ENCODE measurements at regions not wholly inside any gene's neighbourhood (a gene's known extent, or its start where the extent isn't known, plus 50 kb on each side); places are given as distances from the start of the nearest gene placed in this dataset.

DNA sequence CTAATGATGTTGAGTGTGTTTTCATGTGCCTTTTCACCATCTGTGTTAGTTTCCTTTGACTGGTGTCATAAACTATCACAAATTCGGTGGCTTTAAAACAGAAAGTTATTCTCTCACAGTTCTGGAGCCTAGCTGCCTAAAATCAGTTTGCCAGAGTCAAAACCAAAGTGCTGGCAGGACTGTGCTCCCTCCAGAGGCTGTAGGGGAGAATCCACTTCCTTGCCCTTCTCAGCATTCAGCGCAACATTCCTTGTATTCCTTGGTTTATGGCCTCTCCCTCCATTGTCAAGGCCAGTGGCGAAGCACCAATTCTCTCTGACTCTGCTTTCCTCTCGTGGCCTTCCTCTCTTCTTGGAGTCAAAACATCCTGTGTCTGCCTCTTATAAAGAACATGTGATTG is 174.2 kb upstream of the PDE3A start:
- H3K27me3 Mint-ChIP-seq (ENCODE audit: low read depth), result no peaks in the 10 kb centered on the region
- H3K4me1 Mint-ChIP-seq (ENCODE audit: low read depth), result no peaks in the 10 kb centered on the region
- H3K27ac Mint-ChIP-seq, result no peak overlapping the region

DNA sequence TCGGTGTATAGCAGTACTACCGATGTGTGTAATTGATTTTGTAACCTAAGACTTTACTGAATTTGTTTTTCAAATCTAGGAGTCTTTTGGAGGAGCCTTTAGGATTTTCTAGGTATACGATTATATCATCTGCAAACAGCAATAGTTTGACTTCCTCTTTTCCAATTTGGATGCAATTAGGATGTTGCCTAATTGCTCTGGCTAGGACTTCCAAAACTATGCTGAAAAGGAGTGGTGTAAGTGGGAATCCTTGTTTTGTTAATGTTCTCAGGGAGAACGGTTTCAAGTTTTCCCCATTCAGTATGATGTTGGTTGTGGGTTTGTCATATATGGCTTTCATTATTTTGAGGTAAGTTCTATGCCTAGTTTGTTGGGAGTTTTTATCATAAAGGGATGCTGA is 171.6 kb upstream of the PDE3A start:
- no peak overlapping the region for H3K4me3 Mint-ChIP-seq
- no peaks in the 10 kb centered on the region for H3K36me3 Mint-ChIP-seq (ENCODE audit: low read depth)
- H3K27me3 Mint-ChIP-seq (ENCODE audit: low read depth), result no peaks in the 10 kb centered on the region
- no peak overlapping the region for H3K27ac Mint-ChIP-seq
- no peaks in the 10 kb centered on the region for H3K4me1 Mint-ChIP-seq (ENCODE audit: low read depth)
- H3K9me3 Mint-ChIP-seq, result no peaks in the 10 kb centered on the region

More for the DNA sequence above, 174.2 kb upstream of the PDE3A start:
- no peak overlapping the region for H3K4me3 Mint-ChIP-seq
- no peaks in the 10 kb centered on the region for H3K9me3 Mint-ChIP-seq
- H3K36me3 Mint-ChIP-seq (ENCODE audit: low read depth), result no peaks in the 10 kb centered on the region

DNA sequence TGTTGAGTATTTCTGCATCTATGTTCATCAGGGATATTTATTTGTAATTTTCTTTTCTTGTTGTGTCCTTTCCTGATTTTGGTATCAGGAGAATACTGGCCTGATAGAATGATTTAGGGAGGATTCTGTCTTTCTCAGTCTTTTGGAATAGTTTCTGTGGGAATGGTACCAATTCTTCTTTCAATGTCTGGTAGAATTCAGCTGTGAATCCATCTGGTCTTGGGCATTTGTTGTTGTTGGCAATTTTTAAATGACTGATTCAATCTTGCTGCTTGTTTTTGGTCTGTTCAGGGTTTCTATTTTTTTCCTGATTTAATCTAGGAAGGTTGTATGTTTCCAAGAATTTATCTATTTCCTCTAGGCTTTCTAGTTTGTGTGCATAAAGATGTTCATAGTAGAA is 170.9 kb upstream of the PDE3A start:
- H3K27me3 Mint-ChIP-seq (ENCODE audit: low read depth), result no peaks in the 10 kb centered on the region
- H3K4me3 Mint-ChIP-seq, result no peak overlapping the region
- no peaks in the 10 kb centered on the region for H3K36me3 Mint-ChIP-seq (ENCODE audit: low read depth)
- H3K9me3 Mint-ChIP-seq, result no peaks in the 10 kb centered on the region
- no peaks in the 10 kb centered on the region for H3K4me1 Mint-ChIP-seq (ENCODE audit: low read depth)
- no peak overlapping the region for H3K27ac Mint-ChIP-seq

DNA sequence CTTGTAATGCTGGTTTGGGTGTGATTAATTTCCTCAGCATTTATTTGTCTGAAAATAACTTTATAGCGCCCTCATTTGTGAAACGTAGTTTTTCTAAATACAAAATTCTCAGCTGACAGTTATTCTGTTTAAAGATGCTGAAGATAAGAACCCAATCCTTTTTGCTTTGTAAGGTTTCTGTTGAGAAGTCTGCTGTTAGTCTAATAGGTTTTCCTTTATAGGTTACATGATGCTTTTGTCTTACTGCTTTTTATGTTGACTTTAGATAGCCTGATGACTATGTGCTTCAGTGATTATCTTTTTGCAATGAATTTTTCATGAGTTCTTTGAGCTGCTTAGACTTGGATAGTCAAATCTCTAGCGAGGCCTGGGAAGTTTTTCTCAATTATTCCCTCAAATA is 168.6 kb upstream of the PDE3A start:
- Mint-ChIP-seq H3K9me3 (no peaks in the 10 kb centered on the region), H3K27me3 (ENCODE audit: low read depth) (no peaks in the 10 kb centered on the region), H3K27ac (no peak overlapping the region), H3K4me3 (no peak overlapping the region), H3K4me1 (ENCODE audit: low read depth) (no peaks in the 10 kb centered on the region), H3K36me3 (ENCODE audit: low read depth) (no peaks in the 10 kb centered on the region)

DNA sequence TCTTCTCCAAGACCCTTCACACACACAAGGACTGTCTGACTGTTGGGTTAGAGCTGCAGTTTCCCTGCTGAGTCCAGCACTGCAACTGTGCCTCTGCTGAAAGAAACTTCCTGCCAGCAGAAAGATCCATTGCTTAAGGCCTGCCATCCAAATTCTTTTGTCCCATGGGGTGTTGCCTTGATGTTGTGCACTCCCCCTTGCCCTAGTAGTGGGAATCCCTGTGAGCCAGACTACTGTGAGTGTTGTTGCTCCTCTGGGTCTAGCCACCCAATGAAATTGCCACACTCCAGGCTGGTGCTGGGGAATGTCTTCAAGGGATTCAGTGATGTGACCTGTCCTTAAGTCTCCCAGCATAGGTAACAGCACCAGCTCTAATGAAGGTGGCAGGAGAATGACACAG is 166.6 kb upstream of the PDE3A start:
- no peaks in the 10 kb centered on the region for H3K9me3 Mint-ChIP-seq
- no peak overlapping the region for H3K27ac Mint-ChIP-seq
- H3K36me3 Mint-ChIP-seq (ENCODE audit: low read depth), result no peaks in the 10 kb centered on the region
- H3K4me1 Mint-ChIP-seq (ENCODE audit: low read depth), result no peaks in the 10 kb centered on the region
- no peak overlapping the region for H3K4me3 Mint-ChIP-seq
- no peaks in the 10 kb centered on the region for H3K27me3 Mint-ChIP-seq (ENCODE audit: low read depth)

DNA sequence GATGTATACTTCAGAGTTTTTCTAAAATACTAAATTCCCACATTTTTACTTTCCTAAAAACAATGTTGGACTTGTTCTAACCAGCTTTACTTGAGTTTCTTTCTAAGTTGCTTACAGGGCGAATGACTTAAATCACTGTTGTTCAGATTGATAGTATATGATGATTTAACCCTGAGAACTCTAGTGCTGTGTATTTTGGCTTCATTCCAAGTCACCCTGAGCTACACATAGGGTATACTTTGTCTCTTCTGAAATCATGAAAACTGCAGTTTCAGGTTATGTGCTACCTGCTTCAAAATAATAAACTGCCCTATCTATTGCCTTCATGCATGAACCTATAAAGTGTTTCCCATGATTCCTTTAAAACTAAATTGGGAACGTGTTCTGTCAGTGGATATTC is 162.5 kb upstream of the PDE3A start:
- no peak overlapping the region for H3K27ac Mint-ChIP-seq
- H3K36me3 Mint-ChIP-seq (ENCODE audit: low read depth), result no peaks in the 10 kb centered on the region
- H3K27me3 Mint-ChIP-seq (ENCODE audit: low read depth), result no peaks in the 10 kb centered on the region
- no peak overlapping the region for H3K4me3 Mint-ChIP-seq
- H3K4me1 Mint-ChIP-seq (ENCODE audit: low read depth), result no peaks in the 10 kb centered on the region
- no peaks in the 10 kb centered on the region for H3K9me3 Mint-ChIP-seq

DNA sequence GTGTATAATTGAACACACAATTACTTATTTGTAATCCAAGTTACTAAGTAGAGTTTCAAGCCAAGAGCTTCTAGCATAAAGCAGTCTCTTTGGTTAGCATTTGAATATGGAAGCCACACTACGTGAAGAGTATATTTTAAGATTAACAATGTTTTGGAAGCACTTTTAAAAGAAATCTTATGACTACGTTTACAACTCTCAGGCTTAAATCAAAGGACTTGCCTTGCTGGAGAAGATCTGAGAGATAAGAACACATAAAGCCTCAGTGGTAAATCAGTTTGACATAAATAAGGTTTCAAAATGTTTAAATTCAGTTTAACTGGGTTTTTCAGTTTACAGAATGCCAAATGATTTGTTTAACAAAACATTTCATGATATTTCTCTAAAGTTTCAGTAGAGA is 161.9 kb upstream of the PDE3A start:
- H3K27me3 Mint-ChIP-seq (ENCODE audit: low read depth), result no peaks in the 10 kb centered on the region
- no peaks in the 10 kb centered on the region for H3K36me3 Mint-ChIP-seq (ENCODE audit: low read depth)
- no peak overlapping the region for H3K4me3 Mint-ChIP-seq
- no peaks in the 10 kb centered on the region for H3K9me3 Mint-ChIP-seq
- H3K27ac Mint-ChIP-seq, result no peak overlapping the region
- no peaks in the 10 kb centered on the region for H3K4me1 Mint-ChIP-seq (ENCODE audit: low read depth)

DNA sequence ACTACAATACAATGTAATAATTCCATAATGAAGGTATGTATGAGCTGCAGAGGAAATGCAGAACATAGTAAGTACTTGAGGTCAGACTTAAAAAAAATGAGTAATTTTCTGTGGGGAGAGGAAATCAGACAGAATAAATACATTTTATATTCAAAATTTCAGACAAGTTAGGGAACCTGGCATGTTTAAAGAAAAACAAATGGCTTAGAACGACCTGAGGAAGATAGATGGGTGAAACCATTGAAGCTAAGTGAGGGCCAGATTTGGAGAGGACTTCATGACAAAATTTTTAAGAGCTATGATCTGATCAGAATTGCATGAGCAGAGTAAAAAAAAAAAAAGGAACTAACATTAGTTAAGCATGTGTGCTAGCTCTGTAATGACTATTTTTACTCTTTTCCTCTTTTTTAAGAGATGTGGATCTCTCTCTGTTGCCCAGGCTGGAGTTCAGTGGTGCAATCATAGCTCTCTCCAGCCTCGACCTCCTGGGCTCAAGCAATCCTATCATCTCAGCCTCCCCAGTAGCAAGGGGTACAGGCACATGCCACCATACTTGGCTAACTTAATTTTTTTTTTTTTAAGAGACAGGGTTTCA is 157.6 kb upstream of the PDE3A start:
- Mint-ChIP-seq H3K36me3 (ENCODE audit: low read depth) (no peaks in the 10 kb centered on the region), H3K9me3 (peaks cover 4% of the 10 kb centered on the region), H3K4me3 (no peak overlapping the region)

DNA sequence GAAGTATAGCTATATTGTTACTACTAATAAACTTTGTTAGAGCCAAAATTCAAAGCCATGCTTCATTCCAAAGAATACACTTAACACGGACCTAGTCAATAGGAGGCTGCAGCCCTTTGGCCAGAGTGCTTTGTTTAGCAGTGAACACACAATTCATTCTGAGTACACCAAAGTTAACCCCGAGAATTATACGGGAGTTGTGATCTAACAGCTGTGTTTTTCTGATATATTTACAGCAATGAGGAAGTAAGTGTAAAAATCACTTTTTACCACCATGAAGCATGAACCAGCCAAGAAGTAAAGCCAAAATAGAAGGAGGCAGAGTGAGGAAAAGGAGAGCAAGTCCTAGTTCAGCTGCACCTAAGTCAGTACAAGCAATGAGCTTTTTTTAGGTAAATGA is 156.8 kb upstream of the PDE3A start:
- no peak overlapping the region for H3K4me3 Mint-ChIP-seq
- no peaks in the 10 kb centered on the region for H3K27me3 Mint-ChIP-seq (ENCODE audit: low read depth)
- H3K36me3 Mint-ChIP-seq (ENCODE audit: low read depth), result peaks cover 2% of the 10 kb centered on the region
- no peak overlapping the region for H3K27ac Mint-ChIP-seq
- no peaks in the 10 kb centered on the region for H3K4me1 Mint-ChIP-seq (ENCODE audit: low read depth)
- peaks cover 6% of the 10 kb centered on the region for H3K9me3 Mint-ChIP-seq

More for the DNA sequence above, 157.6 kb upstream of the PDE3A start:
- H3K4me1 Mint-ChIP-seq (ENCODE audit: low read depth), result no peaks in the 10 kb centered on the region
- H3K27ac Mint-ChIP-seq, result no peak overlapping the region
- H3K27me3 Mint-ChIP-seq (ENCODE audit: low read depth), result no peaks in the 10 kb centered on the region

DNA sequence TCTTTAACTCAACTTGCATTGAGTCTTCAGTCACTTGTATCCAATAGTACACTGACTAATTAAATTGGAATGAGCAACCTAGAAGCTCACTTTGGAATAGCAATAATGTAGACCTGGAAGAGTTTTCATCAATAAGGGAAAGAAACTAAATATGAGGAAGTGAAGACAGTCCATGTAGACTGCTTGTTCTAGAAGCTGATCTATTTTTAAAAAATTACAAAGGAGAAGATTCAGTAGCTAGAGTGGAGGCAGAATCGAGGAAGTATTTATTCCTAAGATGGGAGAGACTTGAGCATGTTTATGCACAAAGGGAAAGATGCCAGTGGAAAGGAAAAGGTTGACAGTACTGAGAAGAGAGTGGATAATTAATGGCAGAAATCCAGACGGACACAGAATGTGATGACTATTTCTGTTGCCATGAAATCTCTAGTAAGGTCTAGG is 156.3 kb upstream of the PDE3A start:
- H3K27me3 Mint-ChIP-seq (ENCODE audit: low read depth), result no peaks in the 10 kb centered on the region
- no peak overlapping the region for H3K27ac Mint-ChIP-seq

DNA sequence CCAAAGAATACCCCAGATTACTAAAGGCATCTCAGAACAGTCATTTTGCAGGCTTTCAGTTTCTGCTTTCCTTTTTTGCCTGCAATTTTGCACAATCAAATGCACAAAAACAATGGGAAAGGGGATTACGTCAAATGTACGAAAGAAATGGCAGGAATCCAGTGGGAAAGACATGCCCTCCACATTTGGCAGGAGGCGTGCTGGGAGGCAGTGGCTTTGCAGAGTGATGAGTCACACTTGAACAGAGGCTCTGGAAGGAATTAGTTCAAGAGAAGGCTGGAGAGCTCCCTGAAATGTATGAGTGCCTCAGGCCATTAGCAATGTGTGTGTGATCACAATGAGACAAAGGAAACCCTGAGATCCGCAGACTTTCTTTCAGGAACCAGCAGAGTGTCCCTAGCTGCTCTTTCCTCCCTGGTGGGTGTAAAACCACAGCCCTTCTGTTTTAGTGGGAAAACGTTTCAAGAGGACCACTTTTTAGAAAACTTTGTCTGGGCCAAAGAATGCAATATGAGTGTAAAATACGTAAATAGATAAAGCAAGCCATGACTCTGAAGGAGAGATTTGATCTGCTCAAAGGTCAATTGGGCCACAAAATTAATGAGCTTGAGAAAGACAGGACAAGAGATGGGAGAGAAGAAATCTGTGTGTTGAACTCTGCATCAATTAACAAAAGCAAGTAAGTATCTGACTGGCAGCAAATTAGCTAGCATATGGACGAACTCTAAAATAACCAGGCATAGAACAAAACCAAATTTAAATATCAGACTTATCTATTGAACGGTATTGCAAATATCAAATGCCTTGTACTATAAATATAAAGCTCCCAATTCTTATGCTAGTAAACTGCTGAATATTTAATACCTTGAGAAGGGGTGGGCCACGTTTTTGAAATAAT is 155.4 kb upstream of the PDE3A start:
- peaks cover 10% of the 10 kb centered on the region for H3K9me3 Mint-ChIP-seq
- no peak overlapping the region for H3K27ac Mint-ChIP-seq
- peaks cover 2% of the 10 kb centered on the region for H3K36me3 Mint-ChIP-seq (ENCODE audit: low read depth)
- no peaks in the 10 kb centered on the region for H3K27me3 Mint-ChIP-seq (ENCODE audit: low read depth)
- H3K4me1 Mint-ChIP-seq (ENCODE audit: low read depth), result no peaks in the 10 kb centered on the region
- no peak overlapping the region for H3K4me3 Mint-ChIP-seq

More for the DNA sequence above, 156.3 kb upstream of the PDE3A start:
- Mint-ChIP-seq H3K4me1 (ENCODE audit: low read depth) (no peaks in the 10 kb centered on the region), H3K4me3 (no peak overlapping the region), H3K36me3 (ENCODE audit: low read depth) (peaks cover 2% of the 10 kb centered on the region), H3K9me3 (peaks cover 10% of the 10 kb centered on the region)

DNA sequence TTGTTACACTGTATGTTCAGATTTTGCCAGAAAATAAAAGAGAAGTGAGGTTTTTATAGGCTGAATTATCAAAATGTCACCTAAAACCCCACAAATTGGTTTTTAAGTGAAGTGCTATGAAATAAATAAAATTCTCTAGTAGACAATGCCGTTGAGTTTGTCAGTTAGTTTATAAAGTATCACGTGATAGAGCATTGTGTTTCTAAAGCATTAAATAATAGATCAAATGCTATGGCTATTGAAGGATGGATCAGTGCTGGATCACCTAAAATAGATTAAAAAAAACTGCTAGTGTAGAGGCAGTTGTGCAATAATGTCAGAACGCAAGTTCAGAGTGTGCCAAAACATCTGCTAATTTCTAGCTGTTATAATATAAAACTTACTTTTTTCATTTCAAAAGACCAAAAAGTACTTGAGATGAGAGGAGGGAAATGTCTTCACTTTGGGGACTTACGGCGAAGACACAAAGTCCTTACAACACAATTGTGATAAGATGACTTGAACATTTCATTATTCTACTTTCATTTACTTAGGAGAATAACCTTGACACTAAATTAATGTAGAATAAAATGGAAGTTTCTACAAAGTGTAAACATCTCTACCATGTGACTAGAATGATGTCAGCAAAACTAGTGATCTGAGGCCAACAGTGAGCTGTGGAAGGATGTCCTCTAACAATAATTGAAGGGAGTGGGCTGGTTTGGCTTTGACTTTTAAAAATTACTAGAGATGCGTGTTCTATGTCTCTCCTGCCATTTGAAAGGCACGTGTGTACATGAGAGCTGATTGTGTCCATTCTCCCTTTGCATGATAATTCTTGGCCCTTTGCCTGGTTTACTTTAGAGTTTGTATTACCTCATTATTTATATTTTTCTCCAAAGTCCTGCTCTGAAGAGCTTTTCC is 154.4 kb upstream of the PDE3A start:
- Mint-ChIP-seq H3K27ac (no peak overlapping the region), H3K9me3 (peaks cover 10% of the 10 kb centered on the region), H3K36me3 (ENCODE audit: low read depth) (peaks cover 2% of the 10 kb centered on the region), H3K4me3 (no peak overlapping the region), H3K27me3 (ENCODE audit: low read depth) (no peaks in the 10 kb centered on the region), H3K4me1 (ENCODE audit: low read depth) (no peaks in the 10 kb centered on the region)

DNA sequence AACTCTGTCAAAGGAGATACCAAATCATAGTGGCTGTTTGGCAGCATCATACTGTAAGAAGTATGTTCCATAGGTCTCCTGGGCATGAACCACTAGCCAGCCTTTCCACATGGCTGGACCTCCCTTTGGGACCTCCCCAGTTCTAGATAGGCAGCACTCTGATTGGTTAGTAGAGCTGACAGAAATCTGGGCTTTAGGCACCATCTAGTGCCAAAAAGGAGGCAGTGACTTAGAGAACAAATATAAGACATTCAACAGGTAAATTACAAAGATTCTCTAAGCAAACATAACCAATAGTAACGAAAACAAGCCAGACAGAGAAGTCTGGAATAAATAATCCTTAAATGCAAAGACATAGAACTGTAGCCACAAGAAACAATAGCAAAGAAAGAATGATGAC is 148.0 kb upstream of the PDE3A start:
- Mint-ChIP-seq H3K4me3 (no peak overlapping the region), H3K27ac (no peak overlapping the region), H3K36me3 (ENCODE audit: low read depth) (peaks cover 2% of the 10 kb centered on the region), H3K4me1 (ENCODE audit: low read depth) (no peaks in the 10 kb centered on the region), H3K9me3 (peaks cover 10% of the 10 kb centered on the region), H3K27me3 (ENCODE audit: low read depth) (no peaks in the 10 kb centered on the region)

DNA sequence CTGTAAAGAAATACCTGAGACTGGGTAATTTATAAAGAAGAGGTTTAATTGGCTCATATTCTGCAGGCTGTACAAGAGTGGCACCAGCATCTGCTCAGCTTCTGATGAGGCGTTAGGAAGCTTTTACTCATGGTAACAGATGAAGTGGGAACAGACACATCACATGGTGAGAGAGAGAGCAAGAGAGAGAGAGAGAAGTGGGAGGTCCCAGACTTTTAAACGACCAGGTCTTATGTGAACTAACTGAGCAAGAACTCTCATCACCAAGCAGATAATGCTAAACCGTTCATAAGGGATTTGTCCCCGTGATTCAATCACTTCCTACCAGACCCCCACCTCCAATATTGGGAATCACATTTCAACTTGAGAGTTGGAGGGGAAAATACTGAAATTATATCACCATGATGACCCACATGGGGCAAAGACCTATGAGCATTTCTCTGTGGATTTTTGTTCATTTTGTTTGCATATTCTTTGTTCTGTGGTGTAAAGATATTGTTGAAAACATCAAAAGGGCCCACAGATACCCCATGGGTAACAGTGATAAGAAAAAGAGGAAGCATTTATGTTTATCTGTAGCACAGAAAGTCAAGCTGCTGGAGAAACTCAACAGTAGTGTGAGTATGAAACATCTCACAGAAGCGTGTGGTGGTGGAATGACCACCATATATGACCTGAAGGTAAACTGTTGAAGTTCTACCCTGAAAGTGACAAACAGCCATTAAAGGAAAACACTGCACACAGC is 135.2 kb upstream of the PDE3A start:
- Mint-ChIP-seq H3K36me3 (ENCODE audit: low read depth) (no peaks in the 10 kb centered on the region), H3K27ac (no peak overlapping the region), H3K9me3 (peaks cover 28% of the 10 kb centered on the region), H3K4me1 (ENCODE audit: low read depth) (no peaks in the 10 kb centered on the region), H3K27me3 (ENCODE audit: low read depth) (no peaks in the 10 kb centered on the region), H3K4me3 (no peak overlapping the region)
